NCI-H1105 treated with DMSO at 0.1 percent for 48 hours (cell line): ENCODE measurements at regions not wholly inside any gene's neighbourhood (a gene's known extent, or its start where the extent isn't known, plus 50 kb on each side); places are given as distances from the start of the nearest gene placed in this dataset.
A peak's percentile ranks its signal among the peaks of the same experiment; 100 is the strongest.

Source experiments
- DNase-seq: peaks from one replicate; lab custom pipeline; 2025; lab: John Stamatoyannopoulos, UW

DNA sequence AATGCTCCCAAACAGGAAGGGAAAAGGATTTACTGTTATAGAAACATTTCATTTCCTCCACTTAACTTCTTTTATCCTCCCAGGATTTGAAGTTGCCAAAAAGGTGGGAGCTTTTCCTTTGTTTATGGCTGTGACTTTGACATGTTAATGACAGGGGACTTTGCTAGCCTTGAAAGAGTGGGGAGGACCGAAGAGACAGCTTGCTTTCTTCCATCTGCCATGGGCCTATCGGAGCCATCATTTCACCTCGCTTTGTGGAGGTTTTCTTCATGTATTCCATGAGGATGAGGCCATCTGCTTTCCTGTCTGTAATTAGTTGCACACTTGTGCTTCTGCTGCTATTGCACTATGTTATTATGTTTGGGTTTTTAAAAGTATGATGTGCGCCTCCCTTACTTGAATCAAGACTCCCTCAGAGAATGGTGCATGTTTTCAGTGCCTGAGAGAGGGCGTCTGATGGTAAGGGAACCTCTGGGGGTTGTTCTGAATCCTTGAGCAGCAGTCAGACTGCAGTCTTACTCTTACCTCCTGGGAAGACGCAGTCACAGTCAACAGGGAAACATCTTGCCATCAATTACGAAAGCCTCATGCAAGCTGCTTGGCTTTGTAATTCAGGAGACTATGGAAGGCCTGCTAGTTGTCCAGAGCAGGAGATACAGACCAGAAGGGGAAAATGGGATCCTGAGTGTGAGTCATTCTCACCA, 173.3 kb upstream of the MGAT5 start:
- DNase-seq = no peak

DNA sequence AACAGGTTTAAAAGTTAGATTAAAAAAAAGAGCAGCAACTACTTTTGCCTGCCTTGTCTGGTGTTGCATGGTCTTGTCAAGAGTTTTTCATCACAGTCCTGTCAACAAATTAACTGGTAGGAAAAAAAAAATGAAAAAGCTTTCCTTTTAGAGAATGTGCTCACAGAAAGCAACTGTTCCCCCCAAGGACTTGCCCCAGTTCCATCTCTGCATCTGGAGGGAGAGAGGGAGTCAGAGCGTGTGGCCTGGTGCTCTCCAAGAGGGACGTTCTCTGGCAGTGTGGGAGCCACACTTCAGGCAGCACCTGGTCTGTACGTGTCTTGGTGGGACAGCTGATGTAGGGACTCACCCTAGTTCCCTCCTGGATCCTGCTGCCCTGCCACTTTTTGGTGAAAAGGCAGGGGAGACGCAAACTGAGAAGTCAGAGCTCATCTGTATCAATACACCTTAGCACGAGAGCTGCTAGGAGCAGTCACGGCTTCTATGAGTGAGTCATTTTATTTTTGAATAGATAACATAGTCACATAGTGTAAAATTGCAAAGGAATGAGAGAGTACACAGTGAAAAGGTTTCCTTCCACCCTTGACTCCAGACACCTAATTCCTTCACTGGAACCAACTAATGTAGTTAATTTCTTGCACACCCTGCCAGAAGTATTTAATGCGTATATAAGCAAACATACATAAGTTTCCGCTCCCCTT, 172.5 kb upstream of the MGAT5 start:
- DNase-seq = no peak

- DNase-seq = no peak
Measured at GRCh38 chr2:134083548-134083947, 170.3 kb upstream of the MGAT5 start.

GRCh38 chr2:134086594-134087219, 167.2 kb upstream of the MGAT5 start:
- no peak for DNase-seq

DNA sequence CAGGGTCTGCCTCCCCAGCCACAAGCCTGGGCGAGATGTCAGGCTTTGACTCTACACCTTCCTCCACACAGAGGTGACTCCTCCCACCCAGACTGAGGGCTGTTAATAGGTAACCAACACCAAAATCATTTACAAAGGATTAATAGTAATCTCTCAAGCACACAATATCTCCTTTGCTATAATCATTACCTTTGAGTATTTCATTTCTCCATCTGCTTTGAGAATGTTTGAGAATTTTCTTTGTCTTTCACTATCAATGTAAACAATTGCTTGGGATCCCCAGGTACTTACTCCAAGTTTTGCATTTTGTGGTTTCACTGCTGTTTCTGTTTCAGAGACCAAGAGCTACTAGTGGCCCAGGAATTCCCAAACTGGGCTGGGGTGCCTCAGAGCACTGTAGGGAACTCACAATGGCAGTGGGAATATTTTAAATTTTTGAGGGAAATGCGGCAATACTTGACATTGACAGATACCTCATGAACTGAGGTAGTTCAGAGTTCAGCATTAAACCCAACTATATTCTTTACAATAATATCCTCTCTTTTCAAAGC, 166.4 kb upstream of the MGAT5 start:
- DNase-seq = no peak

DNA sequence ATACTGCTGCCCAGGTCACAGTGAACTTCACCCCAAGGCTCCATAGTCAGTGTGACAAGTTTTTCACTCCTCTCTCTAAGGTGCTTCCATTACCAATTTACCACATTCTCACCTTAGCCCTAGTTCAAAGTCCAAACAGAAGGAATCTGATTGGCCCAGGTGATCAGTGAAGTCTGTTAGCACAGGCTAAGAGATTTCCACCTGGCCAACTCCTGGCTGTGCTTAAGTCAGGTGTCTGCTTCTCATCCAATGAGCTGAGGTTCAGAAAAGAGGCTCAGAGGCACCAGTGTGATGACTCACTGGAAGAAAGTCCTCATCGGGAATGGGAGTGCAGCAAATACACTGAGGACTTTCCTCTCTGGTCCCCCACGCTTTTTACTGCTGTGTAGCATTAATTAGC, 164.4 kb upstream of the MGAT5 start:
- DNase-seq = no peak

DNA sequence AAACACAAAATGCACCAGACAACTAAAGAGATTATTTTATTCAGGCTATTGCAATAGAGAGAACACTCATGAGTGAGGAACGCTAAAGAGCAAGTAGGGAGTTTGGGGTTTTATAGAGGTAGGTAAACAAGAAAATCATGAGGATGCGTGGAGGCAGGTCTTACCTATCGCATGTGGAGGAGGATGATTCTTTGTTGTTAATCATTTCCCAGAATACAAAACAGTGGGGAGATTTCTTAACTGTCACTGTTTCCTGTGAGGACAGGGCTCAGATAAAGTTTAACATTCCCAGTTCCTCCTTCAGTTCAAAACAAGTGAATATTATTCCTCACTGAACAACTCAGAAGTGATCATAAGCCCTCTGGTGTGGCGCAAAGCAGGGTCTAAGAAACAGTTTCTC, 156.1 kb upstream of the MGAT5 start:
- no peak for DNase-seq

DNA sequence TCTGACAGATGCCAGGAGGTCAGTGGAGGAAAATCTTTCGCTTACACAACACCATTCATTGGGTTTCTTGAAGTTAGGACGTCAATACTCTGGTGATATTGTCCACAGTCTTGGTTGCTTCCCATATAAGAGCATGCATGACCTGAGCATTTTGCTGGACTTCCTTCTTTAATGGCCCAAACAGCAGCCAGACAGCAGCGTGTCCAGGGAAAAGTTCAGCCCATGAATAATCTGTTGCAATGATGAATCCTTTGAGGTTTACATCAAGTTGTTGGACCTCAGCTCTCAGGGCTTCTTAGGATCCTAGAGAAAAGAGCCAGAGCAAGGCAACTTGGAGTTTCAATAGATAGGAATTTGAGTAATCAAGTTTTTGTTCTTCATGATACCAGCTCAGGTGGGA, 155.6 kb upstream of the MGAT5 start:
- no peak for DNase-seq

DNA sequence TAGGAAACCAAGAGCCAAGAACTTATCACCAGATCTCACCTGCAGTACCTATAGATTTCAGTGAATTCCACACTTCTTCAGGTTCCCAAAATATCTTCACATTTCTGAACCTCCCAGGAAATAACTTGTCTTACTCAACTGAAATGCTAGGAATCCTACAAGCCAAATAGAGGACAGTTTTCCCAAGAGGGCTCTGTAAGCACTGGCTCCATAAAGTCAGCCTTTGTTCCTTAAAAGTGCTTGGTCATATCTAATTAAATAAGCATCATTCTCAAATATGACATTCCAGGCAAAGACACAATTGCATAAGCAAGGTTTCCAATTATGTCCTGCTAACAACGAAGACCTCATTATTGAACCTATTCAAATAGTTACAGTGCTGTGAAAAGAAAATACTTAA, 154.6 kb upstream of the MGAT5 start:
- no peak for DNase-seq

DNA sequence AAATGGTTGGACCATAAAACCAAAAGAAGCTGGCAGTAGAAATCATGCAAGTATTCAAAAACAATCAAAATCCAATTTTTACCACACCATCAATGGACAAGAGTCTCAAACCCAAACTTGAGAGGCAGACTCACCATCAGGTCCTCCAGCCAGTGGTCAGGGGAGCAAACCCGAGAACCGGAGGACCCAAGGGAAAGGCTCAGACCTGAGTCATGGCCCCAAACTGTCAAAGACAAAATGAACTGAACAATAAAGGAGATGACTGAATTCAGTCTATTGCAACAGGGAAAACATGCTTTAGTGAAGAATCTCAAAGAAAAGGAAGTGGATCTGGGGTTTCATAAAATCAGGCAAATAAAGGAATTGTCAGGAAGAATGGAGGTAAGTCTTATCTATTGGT, 150.7 kb upstream of the MGAT5 start:
- no peak for DNase-seq

- no peak for DNase-seq
Measured at GRCh38 chr2:134104754-134105153, 149.1 kb upstream of the MGAT5 start.

DNA sequence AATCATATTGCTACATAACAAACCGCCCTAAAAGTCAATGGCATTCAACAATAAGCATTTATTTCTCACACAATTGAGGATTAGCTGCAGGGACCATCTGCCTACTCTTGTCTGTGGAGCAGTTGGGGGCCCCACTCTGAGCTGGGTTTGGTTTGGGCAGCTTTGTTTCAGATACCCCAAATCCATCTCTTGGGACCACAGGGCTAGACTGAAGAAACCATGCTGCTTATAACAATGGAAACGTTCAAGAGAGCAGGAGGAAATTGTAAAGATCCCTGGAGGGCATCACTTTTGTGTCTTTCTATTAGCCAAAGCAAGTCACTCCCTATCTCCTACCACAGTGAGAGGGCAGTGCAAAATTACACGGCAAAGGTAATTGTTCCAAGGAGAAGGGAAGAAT, 146.5 kb upstream of the MGAT5 start:
- no peak for DNase-seq

DNA sequence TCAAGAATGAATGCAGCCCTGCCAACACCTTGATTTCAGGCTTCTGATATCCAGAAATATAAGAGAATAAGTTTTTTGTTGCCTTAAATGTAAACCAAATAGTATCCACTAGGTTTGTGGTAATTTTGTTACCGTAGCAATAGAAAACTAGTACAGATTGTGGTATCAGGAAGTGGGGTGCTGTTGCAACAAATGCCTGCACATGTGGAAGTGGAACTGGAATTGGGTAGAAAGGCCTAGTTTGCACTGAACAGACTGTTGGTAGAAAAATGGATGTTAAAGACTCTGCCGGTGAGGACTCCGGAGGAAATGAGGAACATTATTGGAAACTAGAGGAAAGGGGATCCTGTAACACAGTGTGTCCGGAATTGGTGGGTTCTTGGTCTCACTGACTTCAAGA, 145.8 kb upstream of the MGAT5 start:
- no peak for DNase-seq

GRCh38 chr2:134109246-134109645, 144.6 kb upstream of the MGAT5 start:
- no peak for DNase-seq

GRCh38 chr2:134109725-134110124, 144.1 kb upstream of the MGAT5 start:
- DNase-seq = no peak

DNA sequence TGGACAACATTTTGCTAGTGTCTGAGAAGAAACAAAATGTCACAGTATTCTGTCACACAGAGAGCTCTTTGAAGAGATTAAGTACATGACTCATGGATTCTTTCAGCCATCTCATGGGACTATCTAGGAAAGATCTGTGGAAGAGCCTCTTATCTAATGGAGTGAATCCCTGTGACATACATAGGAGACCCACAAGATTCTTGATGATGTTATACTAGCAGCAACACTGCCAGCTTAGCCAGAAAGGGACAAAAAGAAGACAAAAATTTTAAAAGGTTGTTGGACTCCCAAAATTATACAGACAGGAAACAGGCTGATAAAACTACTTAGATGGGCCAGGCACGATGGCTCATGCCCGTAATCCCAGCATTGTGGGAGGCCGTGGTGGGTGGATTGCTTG, 143.3 kb upstream of the MGAT5 start:
- DNase-seq = no peak

GRCh38 chr2:134117676-134118075, 136.2 kb upstream of the MGAT5 start:
- DNase-seq = no peak

DNA sequence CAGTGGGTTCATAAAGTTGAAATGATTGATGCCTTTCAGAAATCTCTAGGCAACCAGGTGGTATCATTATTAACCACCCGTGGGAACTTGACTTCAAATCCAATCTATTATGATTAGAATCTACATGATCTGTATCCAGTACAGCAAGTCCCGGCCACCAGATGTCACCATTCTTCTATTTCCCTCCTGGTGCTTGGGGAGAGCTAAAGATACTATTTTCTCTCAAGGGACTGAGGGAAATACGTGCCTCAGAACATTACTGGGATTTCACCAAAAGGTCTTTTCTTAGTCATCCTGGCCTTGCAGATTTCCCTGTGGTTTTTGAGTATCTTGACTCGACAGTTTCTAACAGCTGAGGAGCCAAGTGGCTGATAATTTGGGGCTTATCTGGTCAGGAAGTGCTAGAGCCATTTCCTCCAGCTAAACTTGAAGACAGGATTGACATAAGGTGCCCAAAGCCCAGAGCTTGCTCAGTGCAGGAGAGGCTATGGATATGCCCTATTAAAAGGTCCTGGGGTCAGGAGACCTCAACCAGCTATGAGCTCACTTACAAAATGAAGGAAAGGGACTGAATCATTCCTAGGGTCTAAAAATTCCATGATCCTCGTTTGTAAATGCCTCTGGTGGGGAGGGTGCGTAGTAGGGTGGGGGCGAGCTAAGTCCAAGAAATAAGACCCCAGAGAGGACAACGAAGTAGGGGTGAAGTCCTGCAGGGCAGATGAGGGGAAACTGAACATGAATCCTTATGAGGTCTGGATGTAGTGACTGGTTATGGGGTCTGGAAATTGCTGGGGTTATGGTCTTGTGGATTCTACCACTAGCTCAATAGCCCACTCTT, 135.4 kb upstream of the MGAT5 start:
- peak; percentile 82 for DNase-seq

GRCh38 chr2:134119117-134119712, 134.7 kb upstream of the MGAT5 start:
- no peak for DNase-seq

GRCh38 chr2:134119713-134120405, 134.0 kb upstream of the MGAT5 start:
- peak; percentile 80 for DNase-seq

DNA sequence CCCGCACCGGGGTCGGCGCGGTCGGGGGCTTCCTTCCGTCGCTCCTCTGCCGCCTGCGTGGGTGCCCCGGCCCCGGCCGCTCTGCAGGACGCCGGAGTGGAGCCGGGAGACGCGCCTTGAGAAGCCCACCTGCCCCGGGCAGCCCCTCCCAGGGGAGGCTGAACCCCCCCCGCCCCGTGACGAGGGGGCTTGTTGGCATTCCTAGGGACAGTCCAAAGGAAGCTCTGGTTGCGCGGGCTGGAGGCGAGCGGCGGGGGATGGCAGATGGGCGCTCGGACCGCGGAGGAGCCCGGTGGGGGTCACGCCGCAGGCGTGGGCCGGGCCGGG, 133.5 kb upstream of the MGAT5 start:
- DNase-seq = no peak
